Prostate gland (tissue), 2 donors: ENCODE measurements at regions not wholly inside any gene's neighbourhood (a gene's known extent, or its start where the extent isn't known, plus 50 kb on each side); places are given as distances from the start of the nearest gene placed in this dataset.

Experiments used
- DNase-seq: peaks from one replicate; pipeline ENCODE4 v3.0.0-alpha.2; 2019; ENCODE audit warnings: low spot score
- H3K27ac ChIP-seq, 2 donors: fragments of 200-600 bp; sonication (generic); 2 replicates each; pipeline ENCODE4 v1.5.1; 2017 to 2019
- H3K27me3 ChIP-seq: fragments of 200-600 bp; sonication (generic); replicated peaks from 2 replicates; pipeline ENCODE4 v1.5.1; 2019; ENCODE audit not compliant: insufficient read depth
- H3K36me3 ChIP-seq, 2 donors: fragments of 200-600 bp; sonication (generic); 1 replicate in 1 of 2; 2 replicates in 1 of 2; pipeline versions ENCODE4 v1.5.1 to v1.8.1; 2017 to 2019
- H3K4me1 ChIP-seq: fragments of 200-600 bp; sonication (generic); replicated peaks from 2 replicates; pipeline ENCODE4 v1.5.1; 2019
- H3K4me3 ChIP-seq, 2 donors: fragments of 200-600 bp; sonication (generic); 2 replicates each; pipeline ENCODE4 v1.5.1; 2017 to 2019
- H3K9me3 ChIP-seq: fragments of 200-600 bp; sonication (generic); 2 replicates; pipeline ENCODE4 v1.5.1; 2017
- POLR2A ChIP-seq: fragments of 450-650 bp; IDR thresholded peaks from one replicate; pipeline ENCODE4 v1.6.1; 2016; ENCODE audit warnings: antibody characterized with exemption, mild to moderate bottlenecking
- POLR2AphosphoS5 ChIP-seq: sonication (generic); formaldehyde crosslinking; IDR thresholded peaks from one replicate; pipeline ENCODE4 v1.6.1; 2017; ENCODE audit warnings: antibody characterized with exemption
- WGBS: methylation state at CpG from one replicate; pipeline ENCODE4 v1.1.5; 2018; 5-methylcytosine and 5-hydroxymethylcytosine counted together
- intact Hi-C: fragments of 100-400 bp; cut with DNase I; formaldehyde crosslinking; loops from one replicate; pipeline ENCODE4 v1.14.2; 2022
- TF ChIP-seq, protein P1 (sequence below), 4 experiments: fragments of 200-600 bp in 2 of 4; fragments of 450-650 bp in 2 of 4; sonication (generic) in 2 of 4; IDR thresholded peaks; 1 replicate in 3 of 4; 2 replicates in 1 of 4; pipeline ENCODE4 v1.5.1; 2016 to 2019; ENCODE audit warnings: antibody characterized with exemption in 4 of 4, mild to moderate bottlenecking in 2 of 4, moderate library complexity in 2 of 4

- H3K36me3 ChIP-seq, result no peaks in the 10 kb centered on the region
- H3K27me3 ChIP-seq, result no peaks in the 10 kb centered on the region
- no peak overlapping the region for H3K27ac ChIP-seq
- 47% methylated on average over 2 of the region's 2 CpGs for WGBS
- H3K4me3 ChIP-seq, result no peak overlapping the region
- intact Hi-C loops, result no loop called here
- DNase-seq, result no peak
- H3K9me3 ChIP-seq, result no peaks in the 10 kb centered on the region
- no peak for TF ChIP-seq POLR2A
- TF ChIP-seq, protein P1, sequence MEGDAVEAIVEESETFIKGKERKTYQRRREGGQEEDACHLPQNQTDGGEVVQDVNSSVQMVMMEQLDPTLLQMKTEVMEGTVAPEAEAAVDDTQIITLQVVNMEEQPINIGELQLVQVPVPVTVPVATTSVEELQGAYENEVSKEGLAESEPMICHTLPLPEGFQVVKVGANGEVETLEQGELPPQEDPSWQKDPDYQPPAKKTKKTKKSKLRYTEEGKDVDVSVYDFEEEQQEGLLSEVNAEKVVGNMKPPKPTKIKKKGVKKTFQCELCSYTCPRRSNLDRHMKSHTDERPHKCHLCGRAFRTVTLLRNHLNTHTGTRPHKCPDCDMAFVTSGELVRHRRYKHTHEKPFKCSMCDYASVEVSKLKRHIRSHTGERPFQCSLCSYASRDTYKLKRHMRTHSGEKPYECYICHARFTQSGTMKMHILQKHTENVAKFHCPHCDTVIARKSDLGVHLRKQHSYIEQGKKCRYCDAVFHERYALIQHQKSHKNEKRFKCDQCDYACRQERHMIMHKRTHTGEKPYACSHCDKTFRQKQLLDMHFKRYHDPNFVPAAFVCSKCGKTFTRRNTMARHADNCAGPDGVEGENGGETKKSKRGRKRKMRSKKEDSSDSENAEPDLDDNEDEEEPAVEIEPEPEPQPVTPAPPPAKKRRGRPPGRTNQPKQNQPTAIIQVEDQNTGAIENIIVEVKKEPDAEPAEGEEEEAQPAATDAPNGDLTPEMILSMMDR (IDR thresholded peaks at IDR 0.05), result no peak
- TF ChIP-seq POLR2AphosphoS5, result no peak
- no peaks in the 10 kb centered on the region for H3K4me1 ChIP-seq
Observed at GRCh38 chr2:133975676-133976428, 278.0 kb upstream of the MGAT5 start.

- TF ChIP-seq, protein P1 (IDR thresholded peaks at IDR 0.05), result no peak
- TF ChIP-seq POLR2A (no peak), POLR2AphosphoS5 (no peak)
- Histone ChIP-seq H3K27me3 (no peaks in the 10 kb centered on the region), H3K4me3 (no peak overlapping the region), H3K27ac (no peak overlapping the region), H3K9me3 (no peaks in the 10 kb centered on the region), H3K4me1 (no peaks in the 10 kb centered on the region), H3K36me3 (no peaks in the 10 kb centered on the region)
- intact Hi-C loops, result no loop called here
- no peak for DNase-seq
Observed at GRCh38 chr2:133976659-133977058, 277.2 kb upstream of the MGAT5 start.

DNA sequence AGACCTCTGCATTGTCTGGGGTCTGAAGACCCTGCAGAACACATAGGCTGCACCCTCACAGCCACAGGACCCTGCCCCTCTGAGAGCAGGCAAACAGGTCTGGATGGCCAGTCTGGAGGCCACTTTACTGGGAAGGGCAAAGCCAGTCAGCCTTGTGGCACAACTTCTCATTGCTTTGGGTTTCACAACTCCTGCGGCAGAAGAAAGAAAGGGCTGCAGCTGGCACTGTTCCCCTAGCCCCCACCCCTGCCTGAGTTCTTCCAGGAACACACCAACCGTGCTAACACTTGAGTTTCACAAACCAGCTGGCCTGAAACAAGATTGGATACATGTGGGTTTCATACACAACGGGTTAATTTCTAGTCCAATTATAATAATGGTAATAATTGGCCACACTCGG lies 276.5 kb upstream of the MGAT5 start:
- Histone ChIP-seq H3K36me3 (no peaks in the 10 kb centered on the region), H3K9me3 (no peaks in the 10 kb centered on the region), H3K4me3 (no peak overlapping the region), H3K27me3 (no peaks in the 10 kb centered on the region), H3K27ac (no peak overlapping the region), H3K4me1 (no peaks in the 10 kb centered on the region)
- intact Hi-C loops, result no loop called here
- TF ChIP-seq, protein P1 (IDR thresholded peaks at IDR 0.05), result no peak
- no peak for TF ChIP-seq POLR2AphosphoS5
- no peak for TF ChIP-seq POLR2A
- 56% methylated on average over 4 of the region's 4 CpGs for WGBS
- DNase-seq, result no peak

GRCh38 chr2:133982256-133982655 lies 271.6 kb upstream of the MGAT5 start:
- no peak for DNase-seq
- intact Hi-C loops, result no loop called here
- 81% methylated on average over 6 of the region's 6 CpGs for WGBS
- no peaks in the 10 kb centered on the region for H3K36me3 ChIP-seq
- H3K27ac ChIP-seq, result no peak overlapping the region
- H3K9me3 ChIP-seq, result no peaks in the 10 kb centered on the region
- no peak overlapping the region for H3K4me3 ChIP-seq
- H3K27me3 ChIP-seq, result no peaks in the 10 kb centered on the region
- no peaks in the 10 kb centered on the region for H3K4me1 ChIP-seq
- TF ChIP-seq, protein P1 (IDR thresholded peaks at IDR 0.05), result no peak
- TF ChIP-seq POLR2A (no peak), POLR2AphosphoS5 (no peak)

DNA sequence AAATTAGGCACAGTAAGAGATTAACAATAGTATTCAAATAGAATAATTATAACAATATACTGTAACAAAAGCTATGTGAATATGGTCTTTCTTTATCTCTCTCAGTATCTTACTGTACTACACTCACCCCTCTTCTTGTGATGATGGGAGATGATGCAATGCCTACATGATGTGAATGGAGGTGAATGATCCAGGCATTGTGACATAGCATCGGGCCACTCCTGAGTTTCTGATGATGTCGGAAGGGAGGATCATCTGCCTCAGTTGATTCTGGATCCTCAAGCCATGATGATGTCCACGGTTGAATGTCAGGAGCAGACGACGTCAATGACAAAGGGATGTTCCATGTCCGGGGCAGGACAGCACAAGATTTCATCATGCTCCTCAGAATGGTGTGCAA lies 268.3 kb upstream of the MGAT5 start:
- intact Hi-C loops, result no loop called here
- no peak for DNase-seq
- H3K36me3 ChIP-seq, result no peaks in the 10 kb centered on the region
- H3K4me1 ChIP-seq, result no peaks in the 10 kb centered on the region
- H3K9me3 ChIP-seq, result no peaks in the 10 kb centered on the region
- 95% methylated on average over 6 of the region's 6 CpGs for WGBS
- no peak overlapping the region for H3K4me3 ChIP-seq
- no peaks in the 10 kb centered on the region for H3K27me3 ChIP-seq
- no peak overlapping the region for H3K27ac ChIP-seq
- TF ChIP-seq, protein P1 (IDR thresholded peaks at IDR 0.05), result no peak
- TF ChIP-seq POLR2AphosphoS5 (no peak), POLR2A (no peak)
